ENCODE measurements at regions not wholly inside any gene's neighbourhood (a gene's known extent, or its start where the extent isn't known, plus 50 kb on each side); places are given as distances from the start of the nearest gene placed in this dataset.

DNA sequence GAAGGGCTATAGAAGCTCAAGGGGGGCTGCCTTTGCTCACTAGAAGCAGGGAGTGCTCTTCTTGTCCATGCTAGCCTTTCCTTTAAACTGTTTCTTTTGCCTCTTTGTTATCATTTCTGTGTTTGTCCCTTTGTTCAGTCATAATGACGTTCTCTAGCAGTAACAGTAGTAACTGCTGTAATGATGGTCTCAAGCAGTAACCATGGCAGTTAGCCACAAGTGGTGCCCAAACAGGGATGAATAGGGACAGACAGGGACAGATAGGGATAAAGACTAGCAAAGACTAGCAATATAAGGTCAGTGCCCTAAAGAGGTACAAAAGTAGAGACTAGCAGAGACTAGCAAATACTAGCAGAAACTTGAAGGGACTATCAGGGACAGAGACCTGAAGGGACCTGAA lies 869.0 kb upstream of the PRR20A start:
- TF ChIP-seq, protein P1, sequence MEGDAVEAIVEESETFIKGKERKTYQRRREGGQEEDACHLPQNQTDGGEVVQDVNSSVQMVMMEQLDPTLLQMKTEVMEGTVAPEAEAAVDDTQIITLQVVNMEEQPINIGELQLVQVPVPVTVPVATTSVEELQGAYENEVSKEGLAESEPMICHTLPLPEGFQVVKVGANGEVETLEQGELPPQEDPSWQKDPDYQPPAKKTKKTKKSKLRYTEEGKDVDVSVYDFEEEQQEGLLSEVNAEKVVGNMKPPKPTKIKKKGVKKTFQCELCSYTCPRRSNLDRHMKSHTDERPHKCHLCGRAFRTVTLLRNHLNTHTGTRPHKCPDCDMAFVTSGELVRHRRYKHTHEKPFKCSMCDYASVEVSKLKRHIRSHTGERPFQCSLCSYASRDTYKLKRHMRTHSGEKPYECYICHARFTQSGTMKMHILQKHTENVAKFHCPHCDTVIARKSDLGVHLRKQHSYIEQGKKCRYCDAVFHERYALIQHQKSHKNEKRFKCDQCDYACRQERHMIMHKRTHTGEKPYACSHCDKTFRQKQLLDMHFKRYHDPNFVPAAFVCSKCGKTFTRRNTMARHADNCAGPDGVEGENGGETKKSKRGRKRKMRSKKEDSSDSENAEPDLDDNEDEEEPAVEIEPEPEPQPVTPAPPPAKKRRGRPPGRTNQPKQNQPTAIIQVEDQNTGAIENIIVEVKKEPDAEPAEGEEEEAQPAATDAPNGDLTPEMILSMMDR (conservative IDR thresholded peaks at IDR 0.05 in 1 of 2, IDR thresholded peaks at IDR 0.05 in 1 of 2; ENCODE audit: low read depth in 1 of 2, low read length in 2 of 2): no peak
- TF ChIP-seq EZH2 (IDR thresholded peaks at IDR 0.05; ENCODE audit: low read length, missing control alignments): no peak
